H1 (cell line): ENCODE measurements at regions not wholly inside any gene's neighbourhood (a gene's known extent, or its start where the extent isn't known, plus 50 kb on each side); places are given as distances from the start of the nearest gene placed in this dataset.

Experiments
- CTCF ChIA-PET: fragments of 300-600 bp; sonication (Branson Sonifier 250); formaldehyde crosslinking; loops from one replicate; lab custom pipeline; 2021; ENCODE audit not compliant: partially characterized antibody; lab: Charles Lee
- POLR2A ChIA-PET: fragments of 300-600 bp; sonication (Branson Sonifier 250); formaldehyde crosslinking; loops from one replicate; lab custom pipeline; 2021; ENCODE audit warnings: inconsistent platforms; ENCODE audit not compliant: partially characterized antibody; lab: Charles Lee
- DNase-seq, 2 experiments: peaks; one replicate each; pipeline versions ENCODE4 v3.0.0 to v3.0.0-alpha.2; 2010 to 2022; ENCODE audit warnings: low spot score in 2 of 2, low read depth in 1 of 2, mixed read lengths in 1 of 2
- FAIRE-seq: peaks from 2 replicates; lab custom pipeline; 2011; peaks lifted over from hg19 to GRCh38; lab: Jason Lieb, UNC
- H2AFZ ChIP-seq: 2 replicates; pipeline ENCODE4 v1.8.1; 2012; ENCODE audit warnings: low read length, inconsistent platforms
- H2AK5ac ChIP-seq: 2 replicates; pipeline ENCODE4 v1.6.1; 2013; ENCODE audit warnings: low read depth, low read length
- H2BK120ac ChIP-seq: replicated peaks from 2 replicates; pipeline ENCODE3; 2013; ENCODE audit warnings: low read depth, low read length, inconsistent platforms
- H2BK12ac ChIP-seq: 2 replicates; pipeline ENCODE4 v1.6.1; 2013; ENCODE audit warnings: low read depth, low read length
- H2BK15ac ChIP-seq: 2 replicates; pipeline ENCODE4 v1.6.1; 2013; ENCODE audit warnings: low read length
- H2BK20ac ChIP-seq: 2 replicates; pipeline ENCODE4 v1.6.1; 2013; ENCODE audit warnings: low read length
- H2BK5ac ChIP-seq: 2 replicates; pipeline ENCODE4 v1.6.1; 2013; ENCODE audit warnings: low read depth, low read length
- H3K14ac ChIP-seq: 2 replicates; pipeline ENCODE4 v1.6.1; 2013; ENCODE audit warnings: inconsistent platforms; ENCODE audit not compliant: insufficient read length
- H3K18ac ChIP-seq: 2 replicates; pipeline ENCODE4 v1.6.1; 2013; ENCODE audit warnings: low read length; ENCODE audit errors: extremely low read depth
- H3K23ac ChIP-seq: 2 replicates; pipeline ENCODE4 v1.6.1; 2013; ENCODE audit warnings: inconsistent platforms; ENCODE audit not compliant: insufficient read length
- H3K23me2 ChIP-seq: 2 replicates; pipeline ENCODE4 v1.6.1; 2013; ENCODE audit warnings: low read depth, low read length
- H3K27ac ChIP-seq: 2 replicates; pipeline ENCODE4 v1.6.1; 2011; ENCODE audit warnings: low read depth, low read length, inconsistent platforms
- H3K27me3 ChIP-seq, 4 experiments: replicated peaks in 1 of 4; 1 replicate in 1 of 4; 2 replicates in 3 of 4; pipeline versions ENCODE4 v1.6.1 to v1.8.1; 2011 to 2013; ENCODE audit warnings: low read length in 3 of 4, mild to moderate bottlenecking in 3 of 4, inconsistent platforms in 2 of 4, mixed read lengths in 2 of 4, moderate library complexity in 1 of 4; ENCODE audit not compliant: control insufficient read depth in 3 of 4, insufficient read depth in 3 of 4; ENCODE audit errors: extremely low read depth in 1 of 4
- H3K36me3 ChIP-seq, 4 experiments: 2 replicates each; pipeline versions ENCODE4 v1.6.1 to v1.8.1; 2011 to 2013; ENCODE audit warnings: mild to moderate bottlenecking in 4 of 4, low read length in 3 of 4, moderate library complexity in 2 of 4, control low read depth in 1 of 4, inconsistent platforms in 1 of 4; ENCODE audit not compliant: insufficient read depth in 4 of 4, control insufficient read depth in 2 of 4
- H3K4ac ChIP-seq: replicated peaks from 2 replicates; pipeline ENCODE3; 2013; ENCODE audit warnings: low read length, low read depth, mixed read lengths, inconsistent platforms; ENCODE audit not compliant: insufficient read length
- H3K4me1 ChIP-seq, 4 experiments: replicated peaks in 1 of 4; 1 replicate in 1 of 4; 2 replicates in 3 of 4; pipeline versions ENCODE4 v1.6.1 to v1.8.1; 2011 to 2013; ENCODE audit warnings: low read length in 3 of 4, inconsistent platforms in 2 of 4, mixed read lengths in 1 of 4; ENCODE audit not compliant: insufficient read depth in 4 of 4, control insufficient read depth in 3 of 4
- H3K4me2 ChIP-seq, 2 experiments: 2 replicates each; pipeline versions ENCODE4 v1.6.1 to v1.8.1; 2011 to 2013; ENCODE audit warnings: low read depth in 2 of 2, low read length in 2 of 2, control low read depth in 1 of 2, inconsistent platforms in 1 of 2, mild to moderate bottlenecking in 1 of 2; ENCODE audit not compliant: insufficient read depth in 1 of 2
- H3K4me3 ChIP-seq, 4 experiments: fragments of 200-600, 300-600 bp in 1 of 4; sonication (generic), shearing (Covaris generic), sonication (Bioruptor Twin) in 1 of 4; 2 replicates each; pipeline versions ENCODE4 v1.5.1 to v1.8.1; 2011 to 2016; ENCODE audit warnings: low read length in 4 of 4, low read depth in 3 of 4, control low read depth in 2 of 4, inconsistent platforms in 2 of 4, mild to moderate bottlenecking in 2 of 4, mixed read lengths in 1 of 4, moderate library complexity in 1 of 4; ENCODE audit not compliant: insufficient read depth in 2 of 4; ENCODE audit errors: extremely low read depth in 1 of 4
- H3K56ac ChIP-seq: replicated peaks from 2 replicates; pipeline ENCODE3; 2013; ENCODE audit warnings: low read depth, mild to moderate bottlenecking, mixed read lengths, low read length, inconsistent platforms; ENCODE audit not compliant: insufficient read length
- H3K79me1 ChIP-seq: 2 replicates; pipeline ENCODE4 v1.6.1; 2013; ENCODE audit warnings: low read depth, low read length, control low read depth
- H3K79me2 ChIP-seq, 2 experiments: 2 replicates each; pipeline versions ENCODE4 v1.6.1 to v1.8.1; 2012 to 2013; ENCODE audit warnings: low read length in 2 of 2, mild to moderate bottlenecking in 2 of 2, inconsistent platforms in 1 of 2; ENCODE audit not compliant: insufficient read depth in 2 of 2, control insufficient read depth in 1 of 2
- H3K9ac ChIP-seq, 4 experiments: replicated peaks in 1 of 4; 1 replicate in 1 of 4; 2 replicates in 3 of 4; pipeline versions ENCODE4 v1.6.1 to v1.8.1; 2011 to 2013; ENCODE audit warnings: low read depth in 3 of 4, low read length in 3 of 4, control low read depth in 2 of 4, mild to moderate bottlenecking in 2 of 4, moderate library complexity in 2 of 4, inconsistent platforms in 1 of 4; ENCODE audit errors: extremely low read depth in 1 of 4
- H3K9me3 ChIP-seq, 2 experiments: 2 replicates each; pipeline versions ENCODE4 v1.6.1 to v1.8.1; 2012 to 2013; ENCODE audit warnings: mild to moderate bottlenecking in 2 of 2, moderate library complexity in 2 of 2, control low read depth in 1 of 2, inconsistent platforms in 1 of 2, low read depth in 1 of 2, low read length in 1 of 2, mixed read lengths in 1 of 2; ENCODE audit not compliant: insufficient read depth in 2 of 2
- H4K20me1 ChIP-seq, 2 experiments: replicated peaks in 1 of 2; 2 replicates each; pipeline versions ENCODE3 to v1.8.1; 2011 to 2013; ENCODE audit warnings: inconsistent platforms in 2 of 2, low read length in 2 of 2, mild to moderate bottlenecking in 1 of 2; ENCODE audit not compliant: insufficient read depth in 2 of 2, control insufficient read depth in 1 of 2
- H4K5ac ChIP-seq: 2 replicates; pipeline ENCODE4 v1.6.1; 2013; ENCODE audit warnings: low read length, low read depth, mixed read lengths, inconsistent platforms; ENCODE audit not compliant: insufficient read length
- H4K8ac ChIP-seq: 2 replicates; pipeline ENCODE4 v1.8.0; 2013; ENCODE audit warnings: mild to moderate bottlenecking, moderate library complexity, low read length, inconsistent platforms; ENCODE audit not compliant: insufficient read depth; ENCODE audit errors: extremely low read depth
- H4K91ac ChIP-seq: replicated peaks from 2 replicates; pipeline ENCODE3; 2013; ENCODE audit warnings: low read length, mixed read lengths, inconsistent platforms; ENCODE audit not compliant: insufficient read length
- BACH1 ChIP-seq: IDR thresholded peaks from 2 replicates; pipeline ENCODE4 v1.6.1; 2012; ENCODE audit warnings: low read length, improper control_type of control experiment
- JUN ChIP-seq: IDR thresholded peaks from 2 replicates; pipeline ENCODE4 v1.6.1; 2011; ENCODE audit warnings: low read depth, mild to moderate bottlenecking, improper control_type of control experiment, low read length
- JUND ChIP-seq: IDR thresholded peaks from 2 replicates; pipeline ENCODE4 v1.6.1; 2011; ENCODE audit warnings: mild to moderate bottlenecking, improper control_type of control experiment, low read length
- KDM5A ChIP-seq: fragments of 200-600 bp; IDR thresholded peaks from 2 replicates; pipeline ENCODE4 v1.7.1; 2012; ENCODE audit warnings: mild to moderate bottlenecking, low read length, inconsistent platforms, mixed read lengths
- MAFK ChIP-seq: IDR thresholded peaks from 2 replicates; pipeline ENCODE4 v1.6.1; 2012; ENCODE audit warnings: low read depth, mild to moderate bottlenecking, improper control_type of control experiment, low read length
- RFX5 ChIP-seq: IDR thresholded peaks from 2 replicates; pipeline ENCODE4 v1.6.1; 2011; ENCODE audit warnings: low read depth, low read length, improper control_type of control experiment, borderline replicate concordance
- TEAD4 ChIP-seq: IDR thresholded peaks from 2 replicates; pipeline ENCODE4 v1.6.1; 2012; ENCODE audit warnings: low read depth, low read length, inconsistent platforms, mixed read lengths
- WGBS, 2 experiments: shearing (Covaris generic) in 1 of 2; methylation state at CpG; one replicate each; pipeline versions ENCODE4 v1.1.6 to v1.1.7; 2013 to 2015; ENCODE audit warnings: low lambda C conversion rate in 2 of 2, mixed read lengths in 2 of 2, inconsistent platforms in 1 of 2, low coverage in 1 of 2, missing lambda C conversion rate in 1 of 2; ENCODE audit not compliant: insufficient replicate concordance in 2 of 2, insufficient coverage in 1 of 2, insufficient read length in 1 of 2; ENCODE audit errors: extremely low coverage in 1 of 2, missing lambda C conversion rate in 1 of 2; 5-methylcytosine and 5-hydroxymethylcytosine counted together
- TF ChIP-seq, protein P1 (sequence below): IDR thresholded peaks from 2 replicates; pipeline ENCODE4 v1.6.1; 2012; ENCODE audit warnings: low read length, inconsistent platforms

DNA sequence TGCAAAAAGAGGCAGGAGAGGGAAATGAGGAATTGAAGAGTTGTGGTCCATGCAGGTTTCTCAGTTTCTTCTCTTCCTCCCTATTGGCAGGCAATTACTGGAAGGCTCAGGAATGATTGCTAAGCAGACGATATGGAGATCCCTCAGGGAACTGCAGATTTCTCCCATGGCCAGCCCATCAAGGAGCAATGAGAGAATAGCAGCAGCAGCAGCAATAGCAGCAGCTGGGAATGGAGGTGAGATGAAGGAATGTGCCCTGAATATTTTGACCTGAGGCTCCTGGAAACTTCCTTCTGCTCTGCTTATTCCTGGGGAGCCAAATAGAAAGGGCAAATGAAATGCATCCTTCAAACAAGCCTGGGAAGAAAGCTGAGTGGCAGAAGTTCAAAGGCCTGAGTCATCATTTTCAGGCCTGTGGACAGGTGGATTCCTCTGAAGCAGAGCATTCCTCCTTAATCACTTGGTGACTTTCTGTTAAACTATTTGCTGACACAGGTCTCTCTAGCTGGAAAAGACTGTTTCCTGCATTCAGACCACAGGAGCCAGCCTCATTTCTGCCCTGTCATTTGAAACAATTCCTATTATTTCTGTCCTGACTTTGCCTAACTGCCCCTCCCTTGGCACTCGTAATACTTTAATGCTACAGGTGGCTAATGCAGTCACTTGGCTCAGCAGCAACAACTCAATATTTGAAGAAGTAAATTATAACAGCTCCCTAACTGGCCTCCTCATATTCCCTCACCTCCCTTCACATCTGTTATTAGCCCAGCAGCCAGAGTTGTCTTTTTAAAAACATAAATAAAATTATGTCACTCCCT lies 146.9 kb upstream of the GADL1 start:
- H3K23me2 ChIP-seq, result no peaks in the 10 kb centered on the region
- H4K8ac ChIP-seq, result no peak overlapping the region
- no peak overlapping the region for H3K14ac ChIP-seq
- no peak overlapping the region for H3K23ac ChIP-seq
- FAIRE-seq (peak; percentile 70), DNase-seq (peak in 1 of 2 experiments; percentile 44)
- H4K20me1 ChIP-seq, result no peaks in the 10 kb centered on the region
- no peak overlapping the region for H4K91ac ChIP-seq
- no peak overlapping the region for H2BK20ac ChIP-seq
- H3K9me3 ChIP-seq, result peaks cover 0 to 7% of the 10 kb centered on the region in 2 experiments; a peak in 1 of 4 replicates
- no peaks in the 10 kb centered on the region for H3K36me3 ChIP-seq
- no peak overlapping the region for H2BK120ac ChIP-seq
- H3K4me3 ChIP-seq, result no peak overlapping the region
- no peak overlapping the region for H2AK5ac ChIP-seq
- no peak overlapping the region for H3K4ac ChIP-seq
- POLR2A ChIA-PET, result no interaction called here
- H3K4me2 ChIP-seq, result no peak overlapping the region
- H3K79me1 ChIP-seq, result no peaks in the 10 kb centered on the region
- H3K27me3 ChIP-seq, result no peaks in the 10 kb centered on the region
- no peak overlapping the region for H2BK5ac ChIP-seq
- no peak overlapping the region for H4K5ac ChIP-seq
- H2BK12ac ChIP-seq, result peak overlapping the region; percentile 40; the same call in 1 of the 2 replicates
- no peak overlapping the region for H3K56ac ChIP-seq
- WGBS, 2 experiments, result 81% methylated on average over 2 of the region's 2 CpGs; no CpG with 5 or more reads in 1 of the 2 experiments
- no peak overlapping the region for H2AFZ ChIP-seq
- H3K27ac ChIP-seq, result no peak overlapping the region
- no peak overlapping the region for H3K18ac ChIP-seq
- no peak overlapping the region for H3K9ac ChIP-seq
- H3K79me2 ChIP-seq, result no peaks in the 10 kb centered on the region
- H3K4me1 ChIP-seq, result peaks cover 0 to 7% (median 0%) of the 10 kb centered on the region in 4 experiments; a peak in 2 of 7 replicates
- CTCF ChIA-PET, result interaction anchor here (0.8 to 1.5 kb wide), 4 partner anchors 9 to 169 kb away, joined by 3 to 5 read pairs (median 3); no protein-coding TSS in a partner anchor
- TF ChIP-seq MAFK (peak; percentile 97), KDM5A (no peak), JUND (peak; percentile 92), RFX5 (no peak), BACH1 (peak; percentile 95), TEAD4 (peak; percentile 51), JUN (no peak)
- TF ChIP-seq, protein P1, sequence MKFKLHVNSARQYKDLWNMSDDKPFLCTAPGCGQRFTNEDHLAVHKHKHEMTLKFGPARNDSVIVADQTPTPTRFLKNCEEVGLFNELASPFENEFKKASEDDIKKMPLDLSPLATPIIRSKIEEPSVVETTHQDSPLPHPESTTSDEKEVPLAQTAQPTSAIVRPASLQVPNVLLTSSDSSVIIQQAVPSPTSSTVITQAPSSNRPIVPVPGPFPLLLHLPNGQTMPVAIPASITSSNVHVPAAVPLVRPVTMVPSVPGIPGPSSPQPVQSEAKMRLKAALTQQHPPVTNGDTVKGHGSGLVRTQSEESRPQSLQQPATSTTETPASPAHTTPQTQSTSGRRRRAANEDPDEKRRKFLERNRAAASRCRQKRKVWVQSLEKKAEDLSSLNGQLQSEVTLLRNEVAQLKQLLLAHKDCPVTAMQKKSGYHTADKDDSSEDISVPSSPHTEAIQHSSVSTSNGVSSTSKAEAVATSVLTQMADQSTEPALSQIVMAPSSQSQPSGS, result 0 out of 2 replicates have a peak, but pooled peaks have one; percentile 27
- H2BK15ac ChIP-seq, result no peak overlapping the region
